ENCODE measurements at regions not wholly inside any gene's neighbourhood (a gene's known extent, or its start where the extent isn't known, plus 50 kb on each side); places are given as distances from the start of the nearest gene placed in this dataset.
A peak's percentile ranks its signal among the peaks of the same experiment; 100 is the strongest.

- H3K9me3 ChIP-seq (ENCODE audit: control insufficient read depth, low read length), result no peaks in the 10 kb centered on the region
- Mint-ChIP-seq H3K4me3 (peak overlapping the region; percentile 91), H3K27me3 (ENCODE audit: insufficient read depth) (no peaks in the 10 kb centered on the region), H3K27ac (peak overlapping the region; percentile 91), H3K36me3 (ENCODE audit: low read depth) (no peaks in the 10 kb centered on the region), H3K9me3 (no peaks in the 10 kb centered on the region), H3K4me1 (peaks cover 29% of the 10 kb centered on the region)
- peak overlapping the region; percentile 36 for H3K9ac ChIP-seq (ENCODE audit: extremely low read depth, low read length, poor library complexity, severe bottlenecking)
- 0 to 1% methylated on average over 27 to 57 of the region's 57 CpGs for WGBS, 2 experiments (ENCODE audit: insufficient coverage in 1 of 2, insufficient read length in 1 of 2)
- no peaks in the 10 kb centered on the region for H3K36me3 ChIP-seq (ENCODE audit: control insufficient read depth, insufficient read depth, low read length)
- peak; percentile 89 for DNase-seq
- peak; percentile 63 for TF ChIP-seq CTCF (conservative IDR thresholded peaks at IDR 0.05)
- peaks cover 10% of the 10 kb centered on the region for H3K4me1 ChIP-seq (ENCODE audit: control insufficient read depth, insufficient read depth, low read length)
- H3K4me3 ChIP-seq (ENCODE audit: low read length), result peak overlapping the region; percentile 89
- peak overlapping the region; percentile 84 for H3K27ac ChIP-seq (ENCODE audit: low read depth, low read length)
- no peaks in the 10 kb centered on the region for H3K27me3 ChIP-seq (ENCODE audit: control insufficient read depth, insufficient read depth, low read length, poor library complexity, severe bottlenecking)
Observed at GRCh38 chr16:85553436-85554113, 59.5 kb upstream of the GSE1 start.

- Mint-ChIP-seq H3K27me3 (ENCODE audit: insufficient read depth) (no peaks in the 10 kb centered on the region), H3K27ac (peak overlapping the region; percentile 91), H3K4me3 (peak overlapping the region; percentile 91), H3K9me3 (no peaks in the 10 kb centered on the region), H3K36me3 (ENCODE audit: low read depth) (no peaks in the 10 kb centered on the region), H3K4me1 (peaks cover 30% of the 10 kb centered on the region)
- WGBS, 2 experiments (ENCODE audit: insufficient coverage in 1 of 2, insufficient read length in 1 of 2), result 0 to 1% methylated on average over 4 to 34 of the region's 49 CpGs
- Histone ChIP-seq H3K27ac (ENCODE audit: low read depth, low read length) (peak overlapping the region; percentile 94), H3K9me3 (ENCODE audit: control insufficient read depth, low read length) (no peaks in the 10 kb centered on the region), H3K36me3 (ENCODE audit: control insufficient read depth, insufficient read depth, low read length) (no peaks in the 10 kb centered on the region), H3K4me1 (ENCODE audit: control insufficient read depth, insufficient read depth, low read length) (peaks cover 10% of the 10 kb centered on the region), H3K9ac (ENCODE audit: extremely low read depth, low read length, poor library complexity, severe bottlenecking) (peak overlapping the region; percentile 89), H3K4me3 (ENCODE audit: low read length) (peak overlapping the region; percentile 93), H3K27me3 (ENCODE audit: control insufficient read depth, insufficient read depth, low read length, poor library complexity, severe bottlenecking) (no peaks in the 10 kb centered on the region)
- no peak for TF ChIP-seq CTCF (conservative IDR thresholded peaks at IDR 0.05)
- DNase-seq, result peak; percentile 78
Observed at GRCh38 chr16:85554114-85554888, 58.8 kb upstream of the GSE1 start.

- Histone ChIP-seq H3K27me3 (ENCODE audit: control insufficient read depth, insufficient read depth, low read length, poor library complexity, severe bottlenecking) (no peaks in the 10 kb centered on the region), H3K9ac (ENCODE audit: extremely low read depth, low read length, poor library complexity, severe bottlenecking) (peak overlapping the region; percentile 89), H3K27ac (ENCODE audit: low read depth, low read length) (peak overlapping the region; percentile 94), H3K36me3 (ENCODE audit: control insufficient read depth, insufficient read depth, low read length) (no peaks in the 10 kb centered on the region), H3K9me3 (ENCODE audit: control insufficient read depth, low read length) (no peaks in the 10 kb centered on the region), H3K4me3 (ENCODE audit: low read length) (peak overlapping the region; percentile 93), H3K4me1 (ENCODE audit: control insufficient read depth, insufficient read depth, low read length) (peaks cover 10% of the 10 kb centered on the region)
- H3K27ac Mint-ChIP-seq, result peak overlapping the region; percentile 96
- H3K36me3 Mint-ChIP-seq (ENCODE audit: low read depth), result no peaks in the 10 kb centered on the region
- H3K4me3 Mint-ChIP-seq, result peak overlapping the region; percentile 91
- WGBS, 2 experiments (ENCODE audit: insufficient coverage in 1 of 2, insufficient read length in 1 of 2), result 0% methylated on average over 23 to 60 of the region's 62 CpGs
- DNase-seq, result peak; percentile 87
- TF ChIP-seq CTCF (conservative IDR thresholded peaks at IDR 0.05), result no peak
- H3K4me1 Mint-ChIP-seq, result peaks cover 30% of the 10 kb centered on the region
- H3K9me3 Mint-ChIP-seq, result no peaks in the 10 kb centered on the region
- H3K27me3 Mint-ChIP-seq (ENCODE audit: insufficient read depth), result no peaks in the 10 kb centered on the region
Observed at GRCh38 chr16:85554889-85555718, 58.0 kb upstream of the GSE1 start.

Data from endodermal cell (in vitro differentiated cells).